ENCODE measurements at regions not wholly inside any gene's neighbourhood (a gene's known extent, or its start where the extent isn't known, plus 50 kb on each side); places are given as distances from the start of the nearest gene placed in this dataset.
A peak's percentile ranks its signal among the peaks of the same experiment; 100 is the strongest.

GRCh38 chr1:29473161-29473855 is 237.0 kb downstream of the PTPRU start:
- no peak for DNase-seq (ENCODE audit: low read depth)

- DNase-seq (ENCODE audit: low read depth), result no peak
These were observed 235.4 kb downstream of the PTPRU start for GRCh38 chr1:29471487-29472313.

- no peak for DNase-seq (ENCODE audit: low read depth)
These were observed 234.4 kb downstream of the PTPRU start for GRCh38 chr1:29470788-29471119.

GRCh38 chr1:29470087-29470787 is 233.9 kb downstream of the PTPRU start:
- DNase-seq (ENCODE audit: low read depth), result no peak

GRCh38 chr1:29469457-29469856 is 233.1 kb downstream of the PTPRU start:
- peak; percentile 27 for DNase-seq (ENCODE audit: low read depth)

- no peak for DNase-seq (ENCODE audit: low read depth)
These were observed 231.9 kb downstream of the PTPRU start for GRCh38 chr1:29467989-29468900.

GRCh38 chr1:29466258-29466657 is 229.9 kb downstream of the PTPRU start:
- no peak for DNase-seq (ENCODE audit: low read depth)

- peak; percentile 34 for DNase-seq (ENCODE audit: low read depth)
These were observed 229.4 kb downstream of the PTPRU start for GRCh38 chr1:29465755-29466154.

- DNase-seq (ENCODE audit: low read depth), result no peak
These were observed 225.8 kb downstream of the PTPRU start for GRCh38 chr1:29462096-29462495.

- no peak for DNase-seq (ENCODE audit: low read depth)
These were observed 224.9 kb downstream of the PTPRU start for GRCh38 chr1:29461115-29461739.

GRCh38 chr1:29460694-29461093 is 224.4 kb downstream of the PTPRU start:
- DNase-seq (ENCODE audit: low read depth), result no peak

- DNase-seq (ENCODE audit: low read depth), result no peak
These were observed 223.8 kb downstream of the PTPRU start for GRCh38 chr1:29460041-29460610.

GRCh38 chr1:29459620-29459945 is 223.3 kb downstream of the PTPRU start:
- no peak for DNase-seq (ENCODE audit: low read depth)

GRCh38 chr1:29458737-29459619 is 222.7 kb downstream of the PTPRU start:
- DNase-seq (ENCODE audit: low read depth), result no peak

GRCh38 chr1:29457496-29458368 is 221.4 kb downstream of the PTPRU start:
- DNase-seq (ENCODE audit: low read depth), result no peak

GRCh38 chr1:29456685-29457435 is 220.5 kb downstream of the PTPRU start:
- no peak for DNase-seq (ENCODE audit: low read depth)

GRCh38 chr1:29455781-29456180 is 219.5 kb downstream of the PTPRU start:
- no peak for DNase-seq (ENCODE audit: low read depth)
